ENCODE measurements at regions not wholly inside any gene's neighbourhood (a gene's known extent, or its start where the extent isn't known, plus 50 kb on each side); places are given as distances from the start of the nearest gene placed in this dataset.
"Not testable (repeated sequence)": the region's sequence is repeated elsewhere in the genome, so short reads cannot be mapped to it uniquely, and the experiment has no call there.

DNA sequence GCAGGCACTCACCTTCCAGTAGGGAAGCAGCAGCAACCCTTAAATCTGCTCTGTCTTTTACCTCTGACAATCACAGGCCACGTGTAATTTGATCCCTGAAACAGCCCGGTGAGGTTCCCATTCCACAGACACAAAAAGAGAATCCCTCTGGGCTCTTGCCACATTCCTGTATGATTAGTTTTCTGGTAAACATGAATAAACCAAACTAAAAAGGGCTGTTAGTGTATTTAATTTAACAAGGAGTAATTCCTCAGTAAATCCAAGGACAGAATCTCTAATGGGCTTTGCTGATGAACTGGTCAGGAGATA is 186.9 kb downstream of the FAM43A start:
- Histone ChIP-seq H3K9ac (ENCODE audit: insufficient read length, low read depth) (peak overlapping the region; percentile 87), H3K27me3 (ENCODE audit: insufficient read depth, insufficient read length) (no peaks in the 10 kb centered on the region), H3K4me3 (ENCODE audit: insufficient read length, low read depth) (peak overlapping the region; percentile 40), H3K36me3 (ENCODE audit: insufficient read depth, insufficient read length, low read length) (no peaks in the 10 kb centered on the region), H3K9me3 (ENCODE audit: insufficient read depth, low read length) (peaks cover 10% of the 10 kb centered on the region), H3K4me1 (ENCODE audit: insufficient read depth, insufficient read length) (peaks cover 19% of the 10 kb centered on the region)
- TF ChIP-seq ZNF274 (IDR thresholded peaks at IDR 0.05; ENCODE audit: low read depth, low read length) (no peak), SUZ12 (IDR thresholded peaks at IDR 0.05; ENCODE audit: extremely low read depth, insufficient read depth, insufficient read length) (no peak), YY1 (IDR thresholded peaks at IDR 0.05; ENCODE audit: insufficient read depth, insufficient read length) (no peak)
- peak; percentile 60 for DNase-seq (ENCODE audit: low read depth, low spot score)

DNA sequence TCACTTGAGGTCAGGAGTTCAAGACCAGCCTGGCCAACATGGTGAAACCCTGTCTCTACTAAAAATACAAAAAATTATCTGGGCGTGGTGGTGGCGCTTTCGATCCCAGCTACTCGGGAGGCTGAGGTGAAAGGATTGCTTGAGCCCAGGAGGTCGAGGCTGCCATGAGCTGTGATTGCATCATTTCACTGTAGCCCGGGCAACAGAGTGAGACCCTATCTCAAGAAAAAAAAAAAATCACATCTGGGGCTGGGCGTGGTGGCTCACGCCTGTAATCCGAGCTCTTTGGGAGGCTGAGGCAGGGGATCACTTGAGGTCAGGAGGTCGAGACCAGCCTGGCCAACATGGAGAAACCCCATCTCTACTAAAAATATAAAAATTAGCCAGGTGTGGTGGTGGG is 187.8 kb downstream of the FAM43A start:
- H3K27me3 ChIP-seq (ENCODE audit: insufficient read depth, insufficient read length); H3K9me3 ChIP-seq (ENCODE audit: insufficient read depth, low read length); DNase-seq (ENCODE audit: low read depth, low spot score); H3K4me3 ChIP-seq (ENCODE audit: insufficient read length, low read depth); H3K9ac ChIP-seq (ENCODE audit: insufficient read length, low read depth); H3K36me3 ChIP-seq (ENCODE audit: insufficient read depth, insufficient read length, low read length): not testable (repeated sequence)
- peaks cover 19% of the 10 kb centered on the region for H3K4me1 ChIP-seq (ENCODE audit: insufficient read depth, insufficient read length)

DNA sequence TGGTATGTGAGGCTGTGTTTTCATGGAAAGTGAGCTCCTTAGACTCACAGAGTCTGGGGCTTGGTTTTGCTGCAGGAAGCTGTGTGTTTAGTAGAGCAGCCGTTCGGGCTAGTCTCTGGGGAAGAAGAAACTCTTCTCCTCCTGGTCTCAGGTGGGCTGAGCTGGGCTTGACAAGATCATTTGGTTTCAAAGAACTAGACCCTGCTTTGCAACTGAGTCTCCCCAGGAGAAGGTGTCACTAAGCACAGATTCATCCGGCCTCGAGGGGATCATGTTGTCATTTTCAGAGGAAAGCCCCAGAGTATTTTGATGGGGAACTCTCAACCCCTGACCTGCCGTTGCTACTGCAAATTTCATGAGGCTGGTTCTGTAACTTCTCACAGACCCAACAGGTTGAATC is 188.5 kb downstream of the FAM43A start:
- no peak overlapping the region for H3K9ac ChIP-seq (ENCODE audit: insufficient read length, low read depth)

DNA sequence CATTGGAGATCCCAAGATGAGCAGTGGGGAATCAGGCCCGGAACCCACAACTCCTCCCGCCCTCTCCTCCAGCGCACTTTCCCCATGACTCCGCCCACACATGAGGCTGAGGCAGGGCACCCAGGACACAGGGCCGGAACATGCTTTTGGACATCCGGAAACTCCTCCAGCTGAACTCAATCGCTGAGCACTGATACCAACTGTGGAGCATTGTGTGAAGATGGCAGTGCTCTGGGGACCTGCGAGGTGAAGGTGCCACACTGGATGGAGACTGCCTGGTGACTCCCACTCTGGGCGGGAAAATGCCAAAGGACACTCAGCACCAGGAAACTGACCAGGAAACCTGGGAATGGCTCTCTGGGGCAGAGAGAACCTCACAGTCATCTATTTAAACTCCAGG is 189.1 kb downstream of the FAM43A start:
- peaks cover 18% of the 10 kb centered on the region for H3K4me1 ChIP-seq (ENCODE audit: insufficient read depth, insufficient read length)
- H3K4me3 ChIP-seq (ENCODE audit: insufficient read length, low read depth), result no peak overlapping the region
- TF ChIP-seq ZNF274 (IDR thresholded peaks at IDR 0.05; ENCODE audit: low read depth, low read length) (no peak), SUZ12 (IDR thresholded peaks at IDR 0.05; ENCODE audit: extremely low read depth, insufficient read depth, insufficient read length) (no peak), YY1 (IDR thresholded peaks at IDR 0.05; ENCODE audit: insufficient read depth, insufficient read length) (no peak)
- H3K36me3 ChIP-seq (ENCODE audit: insufficient read depth, insufficient read length, low read length), result no peaks in the 10 kb centered on the region
- no peak for DNase-seq (ENCODE audit: low read depth, low spot score)
- H3K9me3 ChIP-seq (ENCODE audit: insufficient read depth, low read length), result peaks cover 5% of the 10 kb centered on the region
- no peak overlapping the region for H3K9ac ChIP-seq (ENCODE audit: insufficient read length, low read depth)
- H3K27me3 ChIP-seq (ENCODE audit: insufficient read depth, insufficient read length), result no peaks in the 10 kb centered on the region

More for the DNA sequence above, 188.5 kb downstream of the FAM43A start:
- no peak for DNase-seq (ENCODE audit: low read depth, low spot score)
- Histone ChIP-seq H3K4me1 (ENCODE audit: insufficient read depth, insufficient read length) (peaks cover 19% of the 10 kb centered on the region), H3K4me3 (ENCODE audit: insufficient read length, low read depth) (no peak overlapping the region), H3K36me3 (ENCODE audit: insufficient read depth, insufficient read length, low read length) (no peaks in the 10 kb centered on the region), H3K9me3 (ENCODE audit: insufficient read depth, low read length) (peaks cover 10% of the 10 kb centered on the region), H3K27me3 (ENCODE audit: insufficient read depth, insufficient read length) (no peaks in the 10 kb centered on the region)
- TF ChIP-seq YY1 (IDR thresholded peaks at IDR 0.05; ENCODE audit: insufficient read depth, insufficient read length) (no peak), ZNF274 (IDR thresholded peaks at IDR 0.05; ENCODE audit: low read depth, low read length) (no peak), SUZ12 (IDR thresholded peaks at IDR 0.05; ENCODE audit: extremely low read depth, insufficient read depth, insufficient read length) (no peak)

DNA sequence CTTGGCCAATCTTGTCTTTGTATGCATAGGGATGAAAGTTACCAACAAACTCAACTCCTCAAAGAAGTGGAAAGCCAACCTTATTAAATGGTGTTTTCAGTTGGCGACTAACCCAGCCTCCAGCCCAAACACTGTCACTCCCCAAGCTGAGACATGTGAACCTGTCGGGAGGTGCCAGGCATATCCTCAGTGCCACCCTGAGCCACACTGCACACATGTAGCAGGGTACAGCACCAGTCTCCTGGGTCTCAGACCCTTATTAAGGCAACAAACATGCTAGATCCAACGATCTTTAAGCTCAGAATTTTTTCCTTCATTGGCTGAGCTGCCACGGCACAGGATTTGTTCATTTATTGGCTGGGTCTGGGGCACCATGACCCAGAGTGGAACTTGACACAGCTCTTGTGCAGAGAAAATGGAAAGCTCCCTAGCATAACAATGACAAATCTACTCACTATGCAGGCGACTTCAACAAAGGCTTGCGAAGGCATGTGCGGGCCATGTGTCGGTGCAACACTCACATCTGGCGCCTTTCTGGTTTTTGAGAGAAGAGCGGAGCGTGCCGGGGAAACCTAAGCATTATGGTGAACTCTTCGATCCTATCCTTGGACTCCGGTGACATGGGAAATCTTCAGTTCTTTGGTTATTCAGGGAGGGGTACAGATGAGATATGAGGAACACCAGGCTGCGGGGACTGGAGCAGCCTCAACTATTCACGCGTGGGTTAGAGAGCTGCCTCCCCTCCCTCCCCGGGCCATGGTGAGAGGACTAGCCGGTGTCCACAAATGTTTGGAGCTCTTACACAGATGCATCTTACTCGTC is 190.1 kb downstream of the FAM43A start:
- Histone ChIP-seq H3K9ac (ENCODE audit: insufficient read length, low read depth) (no peak overlapping the region), H3K4me1 (ENCODE audit: insufficient read depth, insufficient read length) (peaks cover 10% of the 10 kb centered on the region), H3K27me3 (ENCODE audit: insufficient read depth, insufficient read length) (no peaks in the 10 kb centered on the region), H3K9me3 (ENCODE audit: insufficient read depth, low read length) (no peaks in the 10 kb centered on the region), H3K36me3 (ENCODE audit: insufficient read depth, insufficient read length, low read length) (no peaks in the 10 kb centered on the region), H3K4me3 (ENCODE audit: insufficient read length, low read depth) (no peak overlapping the region)
- no peak for TF ChIP-seq YY1 (IDR thresholded peaks at IDR 0.05; ENCODE audit: insufficient read depth, insufficient read length)
- TF ChIP-seq ZNF274 (IDR thresholded peaks at IDR 0.05; ENCODE audit: low read depth, low read length), result no peak
- TF ChIP-seq SUZ12 (IDR thresholded peaks at IDR 0.05; ENCODE audit: extremely low read depth, insufficient read depth, insufficient read length), result no peak
- no peak for DNase-seq (ENCODE audit: low read depth, low spot score)

DNA sequence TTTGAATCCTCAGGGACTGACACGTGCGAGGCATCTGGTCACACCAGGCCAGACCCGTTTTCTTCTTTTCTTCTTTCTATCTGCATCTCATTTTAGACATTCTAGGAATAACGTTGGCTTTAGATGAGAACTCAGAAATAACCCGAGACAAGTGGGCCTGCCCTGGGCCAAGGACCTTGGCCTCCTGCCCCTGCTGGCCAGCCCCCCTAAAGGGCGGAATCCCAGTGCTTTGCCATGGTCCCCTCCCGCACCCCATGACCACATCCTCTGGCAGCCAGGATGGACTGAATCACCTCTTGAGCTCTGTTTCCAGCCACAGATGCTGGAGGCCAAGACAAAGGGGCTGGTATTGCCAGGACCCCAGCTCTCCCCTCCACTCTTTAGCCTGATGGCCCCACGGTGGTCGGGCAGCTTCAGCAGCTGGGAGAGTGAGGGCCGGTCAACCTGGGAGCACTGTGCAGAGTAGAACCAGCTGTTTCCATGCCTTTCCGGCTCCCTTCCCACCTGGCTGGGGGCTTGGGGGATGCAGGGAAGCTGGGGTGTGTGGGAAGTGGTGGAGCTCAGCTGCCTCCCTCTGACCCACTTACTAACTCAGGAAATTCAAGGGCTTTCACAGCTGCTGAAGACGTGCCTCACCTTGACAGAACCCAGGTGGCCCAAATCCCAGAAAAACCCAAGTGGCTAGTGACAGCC is 190.9 kb downstream of the FAM43A start:
- Histone ChIP-seq H3K9me3 (ENCODE audit: insufficient read depth, low read length) (no peaks in the 10 kb centered on the region), H3K9ac (ENCODE audit: insufficient read length, low read depth) (no peak overlapping the region), H3K27me3 (ENCODE audit: insufficient read depth, insufficient read length) (no peaks in the 10 kb centered on the region), H3K4me3 (ENCODE audit: insufficient read length, low read depth) (no peak overlapping the region), H3K4me1 (ENCODE audit: insufficient read depth, insufficient read length) (peaks cover 8% of the 10 kb centered on the region), H3K36me3 (ENCODE audit: insufficient read depth, insufficient read length, low read length) (no peaks in the 10 kb centered on the region)
- TF ChIP-seq ZNF274 (IDR thresholded peaks at IDR 0.05; ENCODE audit: low read depth, low read length), result no peak
- DNase-seq (ENCODE audit: low read depth, low spot score), result no peak

DNA sequence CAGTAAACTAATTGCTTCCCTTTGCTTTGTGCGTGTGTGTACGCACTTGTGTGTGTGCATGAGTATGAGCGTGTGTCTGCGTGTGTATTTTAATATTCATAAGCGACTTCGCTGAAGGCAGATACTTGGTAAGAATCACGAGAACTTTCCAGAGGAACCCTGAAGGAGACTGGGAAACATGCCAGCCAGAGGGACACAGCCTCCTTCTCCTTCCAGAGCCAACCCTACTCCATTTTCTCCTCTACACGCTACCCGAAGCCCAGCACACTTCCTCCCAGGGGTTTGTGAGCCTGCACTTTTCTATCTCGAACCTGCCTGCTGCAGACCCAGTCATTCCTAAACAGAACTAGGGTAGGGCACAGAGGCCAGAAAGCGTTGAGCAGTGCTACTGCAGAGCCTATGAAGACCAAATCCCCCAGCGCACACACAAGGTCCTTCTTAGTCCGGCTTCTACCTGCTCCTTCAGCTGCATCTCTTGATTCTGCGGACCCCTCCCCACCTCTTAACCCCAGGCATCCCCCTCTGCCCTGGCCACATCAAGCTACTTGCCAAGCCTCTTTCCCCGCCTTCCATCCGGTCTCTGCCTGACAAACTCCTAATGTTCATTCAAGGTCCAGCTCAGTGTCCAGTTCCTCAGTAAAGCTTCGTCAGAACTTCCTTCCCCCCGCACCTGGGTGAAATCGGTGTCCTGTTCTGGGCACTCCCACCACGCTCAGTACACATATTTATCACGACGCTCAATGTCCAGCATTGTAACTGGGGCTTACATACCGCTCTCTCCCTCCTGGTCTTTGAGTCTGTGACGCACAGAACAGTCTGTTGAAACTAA is 191.8 kb downstream of the FAM43A start:
- peaks cover 5% of the 10 kb centered on the region for H3K4me1 ChIP-seq (ENCODE audit: insufficient read depth, insufficient read length)
- no peak overlapping the region for H3K4me3 ChIP-seq (ENCODE audit: insufficient read length, low read depth)
- DNase-seq (ENCODE audit: low read depth, low spot score), result no peak
- no peak overlapping the region for H3K9ac ChIP-seq (ENCODE audit: insufficient read length, low read depth)
- TF ChIP-seq YY1 (IDR thresholded peaks at IDR 0.05; ENCODE audit: insufficient read depth, insufficient read length) (no peak), SUZ12 (IDR thresholded peaks at IDR 0.05; ENCODE audit: extremely low read depth, insufficient read depth, insufficient read length) (no peak), ZNF274 (IDR thresholded peaks at IDR 0.05; ENCODE audit: low read depth, low read length) (no peak)
- no peaks in the 10 kb centered on the region for H3K36me3 ChIP-seq (ENCODE audit: insufficient read depth, insufficient read length, low read length)
- no peaks in the 10 kb centered on the region for H3K9me3 ChIP-seq (ENCODE audit: insufficient read depth, low read length)
- no peaks in the 10 kb centered on the region for H3K27me3 ChIP-seq (ENCODE audit: insufficient read depth, insufficient read length)

All from NT2/D1 (cell line).